ENCODE measurements at regions not wholly inside any gene's neighbourhood (a gene's known extent, or its start where the extent isn't known, plus 50 kb on each side); places are given as distances from the start of the nearest gene placed in this dataset.

DNA sequence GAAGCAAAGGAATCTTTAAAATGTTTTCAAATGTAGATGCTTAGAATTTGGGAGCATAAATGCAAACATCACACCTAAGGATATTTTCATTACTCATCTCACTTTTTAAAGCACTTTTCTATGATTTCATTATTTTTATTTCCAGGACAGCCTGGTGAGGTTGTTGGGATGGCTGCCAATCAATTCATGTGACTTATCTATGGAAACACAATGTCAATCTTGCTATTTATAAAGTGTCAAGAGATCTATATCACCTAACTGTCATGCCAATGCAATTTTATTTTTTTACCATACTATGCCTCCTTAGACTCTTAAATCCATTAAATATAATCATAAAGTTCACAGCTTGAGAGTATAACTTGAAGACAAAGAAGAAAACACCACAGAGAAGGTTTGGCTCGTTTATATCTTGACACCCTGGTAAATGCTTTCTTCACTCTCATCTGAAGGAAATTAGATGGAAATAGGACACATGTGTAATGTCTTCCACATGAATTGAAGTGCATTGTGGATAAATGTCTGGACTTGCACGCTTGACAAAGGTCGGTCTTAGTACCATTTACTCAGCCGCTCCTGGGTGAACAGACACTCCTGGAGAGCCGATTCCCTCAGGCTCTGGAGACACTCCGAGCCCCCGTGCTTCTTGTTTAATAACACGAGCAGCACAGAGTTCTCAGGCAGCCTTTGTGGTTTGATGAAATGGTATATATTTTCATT, 425.7 kb upstream of the FAT1 start:
- ATAC-seq: no peak
- TF ChIP-seq EP300 (IDR thresholded peaks at IDR 0.05) (no peak), POLR2AphosphoS5 (IDR thresholded peaks at IDR 0.05) (no peak), POLR2A (IDR thresholded peaks at IDR 0.05) (no peak)
- TF ChIP-seq, protein P1, sequence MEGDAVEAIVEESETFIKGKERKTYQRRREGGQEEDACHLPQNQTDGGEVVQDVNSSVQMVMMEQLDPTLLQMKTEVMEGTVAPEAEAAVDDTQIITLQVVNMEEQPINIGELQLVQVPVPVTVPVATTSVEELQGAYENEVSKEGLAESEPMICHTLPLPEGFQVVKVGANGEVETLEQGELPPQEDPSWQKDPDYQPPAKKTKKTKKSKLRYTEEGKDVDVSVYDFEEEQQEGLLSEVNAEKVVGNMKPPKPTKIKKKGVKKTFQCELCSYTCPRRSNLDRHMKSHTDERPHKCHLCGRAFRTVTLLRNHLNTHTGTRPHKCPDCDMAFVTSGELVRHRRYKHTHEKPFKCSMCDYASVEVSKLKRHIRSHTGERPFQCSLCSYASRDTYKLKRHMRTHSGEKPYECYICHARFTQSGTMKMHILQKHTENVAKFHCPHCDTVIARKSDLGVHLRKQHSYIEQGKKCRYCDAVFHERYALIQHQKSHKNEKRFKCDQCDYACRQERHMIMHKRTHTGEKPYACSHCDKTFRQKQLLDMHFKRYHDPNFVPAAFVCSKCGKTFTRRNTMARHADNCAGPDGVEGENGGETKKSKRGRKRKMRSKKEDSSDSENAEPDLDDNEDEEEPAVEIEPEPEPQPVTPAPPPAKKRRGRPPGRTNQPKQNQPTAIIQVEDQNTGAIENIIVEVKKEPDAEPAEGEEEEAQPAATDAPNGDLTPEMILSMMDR (IDR thresholded peaks at IDR 0.05): no peak
- Histone ChIP-seq H3K36me3 (no peaks in the 10 kb centered on the region), H3K9me3 (peaks cover 0 to 5% (median 0%) of the 10 kb centered on the region in 3 donors), H3K4me1 (no peaks in the 10 kb centered on the region), H3K27ac (no peak overlapping the region), H3K4me3 (no peak overlapping the region), H3K27me3 (no peaks in the 10 kb centered on the region)
- WGBS, 2 donors (ENCODE audit: low coverage in 1 of 2): 77 to 88% methylated on average over 5 to 8 of the region's 8 CpGs

DNA sequence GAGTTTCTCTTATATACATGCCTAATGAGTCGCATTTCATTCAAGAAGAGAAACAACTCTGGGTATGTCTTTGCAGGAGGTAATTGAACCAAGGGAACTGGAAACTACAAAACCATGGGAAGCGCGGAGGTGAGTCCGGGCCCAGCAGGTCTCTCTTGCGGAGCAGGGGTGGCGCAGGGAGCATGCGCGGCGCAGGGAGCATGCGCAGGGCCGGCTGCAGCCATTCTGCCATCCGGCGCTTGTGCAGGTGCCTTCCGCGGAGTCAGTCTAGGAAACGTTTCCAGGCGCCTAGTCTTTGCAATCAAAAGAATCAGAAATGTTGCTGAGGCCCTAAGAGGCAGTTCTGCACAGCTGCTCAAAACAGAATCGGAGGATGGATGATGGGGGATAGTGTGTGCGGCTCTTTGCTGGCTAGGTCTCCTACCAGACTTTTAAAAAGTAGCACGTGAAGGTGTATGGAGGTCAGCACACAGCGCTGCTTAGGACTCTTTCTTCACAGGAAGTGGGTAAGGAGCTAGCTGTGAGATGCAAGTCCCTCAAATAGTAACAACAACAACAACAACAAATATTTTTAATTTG, 433.8 kb upstream of the FAT1 start:
- no peaks in the 10 kb centered on the region for H3K9me3 ChIP-seq
- no peak for ATAC-seq
- H3K4me1 ChIP-seq: no peaks in the 10 kb centered on the region
- H3K27me3 ChIP-seq: no peaks in the 10 kb centered on the region
- 97 to 99% methylated on average over 13 to 15 of the region's 21 CpGs for WGBS, 2 donors (ENCODE audit: low coverage in 1 of 2)
- no peak overlapping the region for H3K4me3 ChIP-seq
- H3K27ac ChIP-seq: no peak overlapping the region
- H3K36me3 ChIP-seq: no peaks in the 10 kb centered on the region
- TF ChIP-seq POLR2A (IDR thresholded peaks at IDR 0.05) (no peak), POLR2AphosphoS5 (IDR thresholded peaks at IDR 0.05) (no peak), EP300 (IDR thresholded peaks at IDR 0.05) (no peak)
- TF ChIP-seq, protein P1 (IDR thresholded peaks at IDR 0.05): no peak

DNA sequence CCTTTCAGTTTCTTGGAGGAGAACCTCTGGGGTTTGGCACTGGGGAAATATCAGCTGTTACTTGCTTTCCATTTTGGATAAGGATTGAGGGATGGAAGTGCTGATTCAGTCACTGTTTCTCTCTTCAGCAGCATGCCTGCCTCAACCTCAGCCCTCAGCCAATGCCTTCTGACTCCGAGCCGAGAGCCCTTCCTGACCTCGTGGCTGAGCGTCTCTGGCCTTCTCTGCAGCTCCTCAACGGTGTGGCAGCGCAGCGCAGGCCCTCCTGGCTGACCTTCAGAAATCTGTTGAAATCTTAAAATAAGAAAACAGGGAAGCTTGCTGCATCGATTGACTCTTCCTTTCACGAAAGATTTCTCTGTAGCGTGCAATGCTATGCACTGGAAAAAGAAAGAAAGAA, 434.3 kb upstream of the FAT1 start:
- no peak for ATAC-seq

DNA sequence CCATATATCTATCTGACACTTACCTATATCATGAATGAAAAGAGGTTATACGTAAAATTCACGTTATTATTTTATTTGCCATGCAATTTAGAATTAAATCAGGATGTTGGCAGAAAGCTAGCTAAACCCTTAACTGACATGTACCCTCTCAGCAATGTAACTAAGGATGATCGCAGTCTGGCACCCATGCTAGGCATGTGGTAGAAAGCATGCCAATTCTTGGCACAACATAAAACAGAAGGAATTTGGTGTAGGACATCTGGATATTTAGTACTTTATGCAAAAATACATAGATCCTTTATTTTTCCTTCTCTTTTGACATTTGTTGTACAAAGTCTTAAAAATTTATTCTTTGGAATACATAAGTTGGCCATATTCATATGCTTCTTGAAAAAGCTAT, 436.8 kb upstream of the FAT1 start:
- WGBS, 2 donors (ENCODE audit: low coverage in 1 of 2): 84 to 92% methylated on average over 3 of the region's 3 CpGs

More for the DNA sequence above, 434.3 kb upstream of the FAT1 start:
- WGBS, 2 donors (ENCODE audit: low coverage in 1 of 2): 78 to 96% methylated on average over 3 to 10 of the region's 10 CpGs
- no peak overlapping the region for H3K4me3 ChIP-seq
- H3K4me1 ChIP-seq: no peaks in the 10 kb centered on the region
- H3K27me3 ChIP-seq: no peaks in the 10 kb centered on the region
- no peak overlapping the region for H3K27ac ChIP-seq
- H3K36me3 ChIP-seq: no peaks in the 10 kb centered on the region
- TF ChIP-seq EP300 (IDR thresholded peaks at IDR 0.05): no peak
- no peak for TF ChIP-seq POLR2AphosphoS5 (IDR thresholded peaks at IDR 0.05)
- TF ChIP-seq POLR2A (IDR thresholded peaks at IDR 0.05): no peak
- TF ChIP-seq, protein P1 (IDR thresholded peaks at IDR 0.05): no peak
- no peaks in the 10 kb centered on the region for H3K9me3 ChIP-seq

More for the DNA sequence above, 436.8 kb upstream of the FAT1 start:
- no peaks in the 10 kb centered on the region for H3K27me3 ChIP-seq
- no peaks in the 10 kb centered on the region for H3K4me1 ChIP-seq
- no peaks in the 10 kb centered on the region for H3K36me3 ChIP-seq
- no peak overlapping the region for H3K27ac ChIP-seq
- H3K9me3 ChIP-seq: no peaks in the 10 kb centered on the region
- TF ChIP-seq POLR2AphosphoS5 (IDR thresholded peaks at IDR 0.05): no peak
- TF ChIP-seq, protein P1 (IDR thresholded peaks at IDR 0.05): no peak
- TF ChIP-seq EP300 (IDR thresholded peaks at IDR 0.05): no peak
- TF ChIP-seq POLR2A (IDR thresholded peaks at IDR 0.05): no peak
- no peak for ATAC-seq
- no peak overlapping the region for H3K4me3 ChIP-seq

Measured in gastroesophageal sphincter (tissue), 4 donors.